ENCODE measurements at regions not wholly inside any gene's neighbourhood (a gene's known extent, or its start where the extent isn't known, plus 50 kb on each side); places are given as distances from the start of the nearest gene placed in this dataset.
"Not testable (repeated sequence)": the region's sequence is repeated elsewhere in the genome, so short reads cannot be mapped to it uniquely, and the experiment has no call there.

DNA sequence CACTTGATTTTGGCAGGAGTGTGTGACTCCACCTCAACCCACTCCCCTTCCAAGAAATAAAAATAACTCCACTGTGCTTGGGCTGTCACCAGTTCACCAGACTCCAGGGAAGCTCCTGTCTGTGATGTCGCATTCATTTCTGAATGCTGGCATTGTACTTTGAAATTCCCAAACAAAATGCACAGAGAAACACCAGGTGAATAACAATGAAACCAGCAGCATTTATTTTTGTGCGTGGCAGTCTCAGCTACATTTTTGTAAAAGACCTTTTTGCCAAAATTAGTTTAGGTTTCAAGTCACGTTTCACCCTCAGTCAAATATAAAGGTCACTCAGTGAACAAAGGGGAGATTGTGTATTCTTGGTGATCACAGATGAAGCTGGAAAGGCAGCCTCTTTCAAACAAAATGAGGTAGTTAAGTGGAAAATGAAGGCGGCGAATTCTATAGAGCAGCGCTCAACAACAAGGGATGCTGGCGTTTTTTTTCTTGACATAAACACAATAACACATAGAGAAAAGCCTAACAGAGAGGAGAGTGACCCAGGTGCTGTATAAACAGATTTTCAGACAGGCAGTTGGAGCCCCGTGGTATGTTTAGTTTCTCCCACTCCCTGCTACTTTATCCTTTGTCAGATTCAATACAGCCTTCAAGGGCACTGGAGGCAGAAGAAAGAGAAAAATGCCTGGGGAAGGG, 210.3 kb upstream of the GCFC2 start:
- DNase-seq, result peak in 26 of 56 donors; percentile 8 to 72 (median 32)

GRCh38 chr2:75915851-75916634, 205.3 kb upstream of the GCFC2 start:
- DNase-seq, result no peak

DNA sequence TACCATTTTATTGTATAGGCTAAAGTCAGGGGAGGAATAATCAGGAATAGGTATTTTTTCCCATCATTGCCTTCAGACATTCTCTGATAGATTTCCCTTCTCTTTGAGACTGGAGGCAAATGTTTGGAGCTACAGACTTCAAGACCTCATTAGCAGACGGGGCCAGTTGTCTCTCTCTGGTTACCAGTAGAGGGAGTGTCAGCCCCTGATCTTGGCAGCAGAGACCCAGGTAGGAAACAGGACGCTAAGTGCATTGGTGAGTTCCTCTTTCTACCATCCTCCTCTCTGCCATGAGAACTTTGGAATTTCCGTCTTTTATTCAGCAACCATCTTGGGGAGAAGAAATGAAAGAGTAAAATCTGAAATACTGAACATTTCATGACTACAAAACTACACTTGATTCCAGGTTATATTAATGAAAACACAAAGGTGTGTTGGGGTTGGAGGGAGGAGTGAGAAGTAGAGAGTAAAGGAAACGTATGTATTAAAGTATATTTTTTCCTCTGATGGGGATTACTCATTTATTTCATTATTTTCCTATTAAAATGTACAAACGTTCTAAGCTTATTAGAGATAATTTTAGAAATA, 186.2 kb upstream of the GCFC2 start:
- DNase-seq, result peak in 15 of 56 donors; percentile 1 to 48 (median 21)

DNA sequence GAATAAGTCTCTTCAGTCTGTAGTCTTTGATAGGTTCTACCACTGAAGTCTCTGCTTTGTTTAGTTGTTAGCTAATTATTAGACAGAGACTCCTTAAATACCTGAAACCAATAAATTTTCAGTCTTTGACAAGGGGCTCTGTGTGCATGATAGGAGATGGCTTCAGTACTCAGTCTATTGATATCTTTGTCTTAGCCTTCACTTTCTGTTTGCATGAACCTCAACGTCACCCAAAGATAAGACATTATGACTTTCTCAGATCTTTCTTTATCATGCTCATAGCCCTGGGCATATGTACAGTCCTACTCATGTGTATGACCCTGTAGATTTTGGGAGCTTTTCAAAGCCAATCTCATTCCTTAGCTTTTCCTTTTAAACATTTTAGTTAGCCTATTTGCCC, 183.5 kb upstream of the GCFC2 start:
- DNase-seq, result no peak

- DNase-seq, result no peak
Measured at GRCh38 chr2:75892490-75892889, 181.8 kb upstream of the GCFC2 start.

- DNase-seq, result no peak
Measured at GRCh38 chr2:75882530-75882929, 171.8 kb upstream of the GCFC2 start.

- DNase-seq, result not testable (repeated sequence)
Measured at GRCh38 chr2:75875606-75876005, 164.9 kb upstream of the GCFC2 start.

GRCh38 chr2:75871762-75872614, 161.3 kb upstream of the GCFC2 start:
- not testable (repeated sequence) for DNase-seq

GRCh38 chr2:75870651-75871137, 160.0 kb upstream of the GCFC2 start:
- no peak for DNase-seq

DNA sequence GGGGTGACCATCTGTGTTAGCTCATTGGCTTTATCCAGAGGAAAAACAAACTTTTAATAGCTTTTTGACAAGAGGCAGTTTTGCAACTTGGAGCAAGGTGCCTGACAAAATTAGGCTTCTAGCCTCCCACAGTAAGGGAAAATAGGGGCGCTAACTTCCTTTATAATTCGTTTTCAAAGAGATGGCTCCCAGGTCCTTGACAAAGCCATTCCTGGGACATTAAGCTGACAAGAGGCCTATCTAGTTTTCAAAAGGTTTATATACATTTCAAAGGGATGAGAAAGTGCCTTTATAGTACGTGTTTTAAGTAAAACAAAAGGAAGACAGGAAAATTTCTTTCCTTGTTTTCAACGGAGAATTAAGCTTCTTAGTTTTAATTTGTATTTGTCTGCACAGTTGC, 159.4 kb upstream of the GCFC2 start:
- no peak for DNase-seq

GRCh38 chr2:75865702-75866101, 155.0 kb upstream of the GCFC2 start:
- no peak for DNase-seq

DNA sequence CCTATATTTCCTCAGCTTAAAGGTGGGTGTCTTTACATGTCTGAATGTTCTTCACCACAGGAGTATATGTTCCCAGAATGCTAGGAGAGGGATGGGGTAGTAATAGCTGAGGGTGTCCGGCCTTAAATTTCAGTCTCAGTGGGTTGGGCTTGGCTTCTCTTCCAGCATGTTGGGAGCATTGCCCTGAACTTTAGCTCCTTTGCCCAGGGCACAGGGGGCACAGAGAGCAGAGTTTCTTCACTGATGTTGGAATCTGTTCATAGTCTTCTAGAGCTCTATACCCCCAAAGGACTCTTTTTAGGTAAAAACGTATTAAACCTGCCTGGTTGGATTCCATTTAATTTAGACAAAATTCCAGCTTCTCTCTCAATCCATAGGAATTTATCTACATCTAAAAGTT, 154.4 kb upstream of the GCFC2 start:
- DNase-seq, result no peak

- DNase-seq, result no peak
Measured at GRCh38 chr2:75862547-75862946, 151.8 kb upstream of the GCFC2 start.

GRCh38 chr2:75853436-75853835, 142.7 kb upstream of the GCFC2 start:
- no peak for DNase-seq

- no peak for DNase-seq
Measured at GRCh38 chr2:75852639-75853038, 141.9 kb upstream of the GCFC2 start.

- DNase-seq, result no peak
Measured at GRCh38 chr2:75846683-75847190, 136.0 kb upstream of the GCFC2 start.

DNA sequence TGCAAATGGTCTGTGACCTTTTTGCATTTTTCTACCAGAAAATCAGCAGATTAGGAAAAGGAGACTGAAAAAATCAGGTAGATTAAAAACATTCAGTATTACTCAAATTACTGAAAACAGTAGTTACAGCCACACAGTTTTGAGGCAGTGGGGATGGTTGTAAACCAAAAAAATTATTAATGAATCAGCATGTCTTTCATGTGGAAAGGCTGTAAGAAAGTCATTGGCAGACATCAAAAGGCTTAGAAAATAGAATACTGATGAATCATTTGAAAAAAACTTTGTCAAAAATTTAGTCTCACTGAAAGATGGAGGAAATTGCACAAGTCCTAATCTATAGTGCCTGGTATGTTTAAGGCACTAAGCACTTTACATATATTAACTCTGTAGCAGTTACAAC, 133.9 kb upstream of the GCFC2 start:
- no peak for DNase-seq

DNA sequence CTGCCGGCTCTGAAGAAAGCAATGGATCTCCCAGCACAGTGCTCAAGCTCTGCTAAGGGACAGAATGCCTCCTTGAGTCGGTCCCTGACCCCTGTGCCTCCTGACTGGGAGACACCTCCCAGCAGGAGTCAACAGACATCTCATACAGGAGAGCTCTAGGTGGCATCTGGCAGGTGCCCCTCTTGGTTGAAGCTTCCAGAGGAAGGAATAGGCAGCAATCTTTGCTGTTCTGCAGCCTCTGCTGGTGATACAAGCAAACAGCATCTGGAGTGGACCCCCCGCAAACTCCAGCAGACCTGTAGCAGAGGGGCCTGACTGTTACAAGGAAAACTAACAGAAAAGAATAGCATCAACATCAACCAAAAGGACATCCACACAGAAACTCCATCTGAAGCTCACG, 123.9 kb upstream of the GCFC2 start:
- not testable (repeated sequence) for DNase-seq

- DNase-seq, result no peak
Measured at GRCh38 chr2:75833386-75833785, 122.7 kb upstream of the GCFC2 start.

DNA sequence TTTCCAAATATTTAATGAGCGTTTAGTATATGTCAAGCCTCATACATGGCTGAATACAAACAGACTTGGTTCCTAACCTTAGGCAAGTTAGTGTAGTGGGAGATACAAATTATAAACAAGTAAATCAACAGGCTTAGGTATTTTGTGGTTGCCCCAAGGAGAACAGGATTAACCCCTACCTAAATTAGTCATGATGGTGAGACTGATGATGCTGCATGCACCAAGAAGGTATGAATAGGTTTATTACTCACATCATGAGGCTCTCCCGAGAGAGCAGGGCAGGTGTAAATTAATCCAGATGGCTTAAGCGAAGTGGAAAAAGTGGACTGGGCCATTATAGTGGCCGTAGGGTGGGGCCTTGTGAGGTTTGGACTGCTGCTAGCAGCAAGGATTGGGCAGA, 118.1 kb upstream of the GCFC2 start:
- DNase-seq, result no peak

- DNase-seq, result not testable (repeated sequence)
Measured at GRCh38 chr2:75823515-75823914, 112.8 kb upstream of the GCFC2 start.
